Stimulated activated CD8-positive, alpha-beta memory T cell treated with anti-CD3 and anti-CD28 coated beads, Interleukin-2, amount 100 ng/mL, for 1 hour (primary cell): ENCODE measurements at regions not wholly inside any gene's neighbourhood (a gene's known extent, or its start where the extent isn't known, plus 50 kb on each side); places are given as distances from the start of the nearest gene placed in this dataset.

Experiments used
- DNase-seq, 2 donors: peaks; one replicate each; pipeline ENCODE4 v3.0.0-alpha.2; 2020; ENCODE audit warnings: low read depth in 2 of 2

DNA sequence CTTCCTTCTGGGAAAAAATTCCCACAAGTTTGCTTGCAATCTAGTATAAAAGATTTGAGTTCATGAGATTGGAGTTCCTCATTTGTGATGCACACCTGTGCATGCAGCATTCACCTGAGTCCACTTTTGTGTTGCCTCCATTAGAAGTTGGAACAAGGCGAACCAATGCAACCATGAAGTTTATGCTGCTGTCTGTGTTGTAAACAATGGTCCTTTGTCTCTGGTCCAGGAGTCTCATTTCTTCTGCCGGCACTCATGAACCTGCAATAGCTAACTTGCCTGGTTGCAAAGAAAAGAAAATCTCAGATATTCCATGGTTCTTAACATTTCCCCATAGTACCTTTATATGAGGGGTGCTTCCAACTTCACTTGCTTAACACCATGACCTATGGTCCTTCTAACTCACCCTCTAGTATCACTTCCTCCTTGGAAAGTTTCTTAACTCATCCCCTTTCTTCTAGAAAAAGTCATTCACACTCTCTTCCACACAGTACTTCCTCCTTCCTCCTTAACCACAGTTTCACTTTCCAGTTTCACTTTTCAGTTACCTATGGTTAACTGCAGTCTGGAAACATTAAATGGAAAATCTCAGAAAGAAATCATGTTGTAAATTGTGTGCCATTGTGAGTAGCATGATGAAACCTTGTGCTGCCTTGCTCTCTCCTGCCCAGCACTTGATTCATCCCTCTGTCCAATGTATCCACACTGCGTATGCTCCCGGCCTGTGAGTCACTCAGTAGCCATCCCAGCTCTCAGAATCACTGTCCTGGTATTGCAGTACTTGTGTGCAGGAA is 128.8 kb upstream of the TRIB2 start:
- DNase-seq: no peak

DNA sequence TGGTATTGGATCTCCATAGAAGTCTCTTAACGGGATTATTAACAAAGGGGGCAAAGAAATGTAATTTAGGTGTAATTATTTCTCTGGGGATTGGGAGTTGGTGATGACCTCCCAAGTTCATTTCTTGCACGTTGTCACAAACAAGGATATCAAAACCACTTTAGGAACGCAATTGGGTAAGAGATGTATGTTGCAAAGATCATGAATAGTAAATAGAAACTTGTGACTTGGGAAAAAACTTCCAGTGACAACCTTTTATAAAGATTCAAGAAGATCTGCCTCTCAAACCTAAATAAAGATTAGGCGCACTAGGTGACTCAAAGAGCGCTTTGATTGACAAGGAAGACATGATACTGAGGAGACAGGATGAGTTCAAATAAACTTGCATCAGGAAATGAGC is 127.8 kb upstream of the TRIB2 start:
- no peak for DNase-seq

DNA sequence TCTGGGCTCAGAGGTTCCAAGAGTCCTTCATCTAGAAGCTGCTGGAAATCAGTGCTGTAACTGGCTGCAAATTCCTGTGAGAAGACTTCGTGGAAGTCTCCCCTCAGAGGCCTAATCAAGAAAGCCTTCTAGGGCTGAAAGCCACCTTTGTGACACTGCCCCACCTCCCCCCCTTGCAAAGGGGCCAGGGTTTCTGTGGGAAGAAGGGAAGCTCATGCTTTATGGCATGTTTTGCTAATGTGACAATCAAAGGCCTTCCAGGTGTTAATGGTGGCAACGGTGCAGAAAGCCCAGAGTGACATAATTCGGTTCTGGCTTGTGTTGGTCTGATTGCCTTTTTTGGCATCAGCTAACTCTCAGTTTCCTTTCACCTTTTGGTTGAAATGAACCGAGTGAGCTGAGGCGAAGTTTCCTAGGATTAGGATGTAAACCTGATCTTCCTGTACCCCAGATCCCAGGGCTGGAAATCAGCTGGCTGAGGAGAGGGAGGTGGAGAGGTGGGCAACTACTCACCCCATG is 126.9 kb upstream of the TRIB2 start:
- DNase-seq: no peak

GRCh38 chr2:12592296-12592695 is 124.4 kb upstream of the TRIB2 start:
- no peak for DNase-seq

DNA sequence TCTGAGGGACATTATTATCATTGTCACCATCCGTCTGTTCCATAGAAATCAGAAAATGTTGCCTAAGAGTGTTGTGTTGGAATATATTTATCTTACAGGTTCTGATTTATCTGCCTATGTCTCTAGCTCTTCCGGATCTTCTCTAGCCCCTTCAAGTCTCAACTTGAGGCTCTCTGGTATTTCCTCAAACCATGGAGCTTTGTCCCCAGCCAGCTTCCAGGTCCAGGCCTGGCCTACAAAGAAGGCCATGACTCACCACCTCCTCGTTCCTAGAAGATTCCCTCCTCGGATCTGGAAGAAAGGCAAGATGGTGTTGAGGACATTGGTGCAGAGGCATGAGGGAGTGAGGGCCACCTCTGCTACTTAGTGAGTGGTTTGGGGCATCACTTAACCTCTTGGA is 122.1 kb upstream of the TRIB2 start:
- DNase-seq: no peak

DNA sequence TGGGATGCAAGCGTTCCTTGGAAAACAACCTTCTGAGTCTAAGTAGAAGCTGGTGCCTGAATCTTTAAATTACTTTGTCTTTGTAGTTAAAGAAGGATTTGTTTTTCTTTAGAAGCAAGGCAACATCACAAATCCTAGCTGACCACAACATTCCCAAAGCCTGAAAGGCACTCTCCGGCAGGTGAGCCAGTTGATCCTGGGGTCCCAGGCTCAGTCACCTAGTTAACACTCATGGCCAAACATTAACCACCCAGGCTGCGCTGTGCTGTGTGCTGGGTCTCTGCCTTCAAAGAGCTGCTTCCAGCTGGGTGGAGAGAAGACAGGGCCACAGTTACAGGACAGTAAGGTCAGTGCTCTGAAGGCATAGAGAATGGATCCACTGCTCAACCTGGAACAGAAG is 120.0 kb upstream of the TRIB2 start:
- no peak for DNase-seq

DNA sequence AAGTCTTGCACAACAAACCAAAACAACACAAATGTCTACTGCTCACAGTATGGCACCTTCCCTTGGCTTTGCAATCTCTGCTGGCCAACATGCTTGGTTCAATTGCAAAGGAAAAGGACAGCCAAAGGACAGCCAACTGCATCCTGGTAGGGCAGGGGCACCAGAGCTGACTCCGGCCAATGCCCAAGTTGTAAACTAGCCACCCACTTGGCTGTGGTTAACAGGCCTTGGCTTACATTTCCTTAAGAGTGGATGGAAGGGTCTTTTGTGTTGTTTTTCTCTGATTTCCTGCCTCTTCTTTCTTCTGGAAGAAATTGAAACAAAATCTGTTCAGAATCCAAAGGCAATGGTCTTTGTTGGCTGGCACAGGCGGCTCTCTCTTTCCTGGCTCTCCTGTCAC is 119.1 kb upstream of the TRIB2 start:
- no peak for DNase-seq

GRCh38 chr2:12602661-12603060 is 114.1 kb upstream of the TRIB2 start:
- DNase-seq: no peak

GRCh38 chr2:12603781-12604295 is 112.9 kb upstream of the TRIB2 start:
- no peak for DNase-seq

DNA sequence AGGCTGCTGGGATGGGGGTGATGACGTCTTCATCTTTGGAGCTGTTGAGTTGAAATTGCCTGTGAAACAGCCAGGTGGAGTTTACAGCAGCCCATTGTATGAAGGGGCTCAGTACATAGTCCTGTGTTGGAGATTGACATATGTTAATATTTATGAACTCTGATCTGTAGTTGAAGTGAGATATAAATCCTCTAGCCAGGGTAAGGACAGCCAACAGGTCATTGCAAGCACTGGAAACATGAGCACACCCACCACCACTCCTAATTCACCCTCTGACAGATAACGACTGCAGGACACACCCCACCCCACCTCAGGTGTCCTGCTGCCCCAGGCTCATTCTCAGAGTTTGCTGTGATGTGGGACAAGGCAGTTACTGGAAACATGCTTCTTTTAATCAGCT is 112.4 kb upstream of the TRIB2 start:
- no peak for DNase-seq

DNA sequence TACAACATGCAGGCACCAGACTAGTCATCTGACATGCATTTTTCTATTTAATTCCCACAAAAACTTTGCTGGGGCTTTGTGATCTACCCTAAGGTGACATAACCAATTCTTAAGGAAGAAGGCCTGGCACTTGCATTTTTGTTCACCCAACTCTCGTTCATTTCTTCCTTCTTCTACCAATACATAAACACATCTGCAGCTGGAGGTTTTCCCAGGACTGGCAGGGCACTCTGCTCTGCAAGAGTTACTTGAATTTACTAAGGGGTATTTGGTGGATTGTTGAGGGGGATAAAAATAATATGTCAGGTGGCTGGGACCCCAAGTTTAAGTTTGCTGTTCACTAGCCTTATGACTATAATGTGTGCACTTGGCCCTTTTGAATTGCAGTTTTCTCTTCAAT is 111.4 kb upstream of the TRIB2 start:
- no peak for DNase-seq

- DNase-seq: no peak
Measured at GRCh38 chr2:12605936-12606335, 110.8 kb upstream of the TRIB2 start.

DNA sequence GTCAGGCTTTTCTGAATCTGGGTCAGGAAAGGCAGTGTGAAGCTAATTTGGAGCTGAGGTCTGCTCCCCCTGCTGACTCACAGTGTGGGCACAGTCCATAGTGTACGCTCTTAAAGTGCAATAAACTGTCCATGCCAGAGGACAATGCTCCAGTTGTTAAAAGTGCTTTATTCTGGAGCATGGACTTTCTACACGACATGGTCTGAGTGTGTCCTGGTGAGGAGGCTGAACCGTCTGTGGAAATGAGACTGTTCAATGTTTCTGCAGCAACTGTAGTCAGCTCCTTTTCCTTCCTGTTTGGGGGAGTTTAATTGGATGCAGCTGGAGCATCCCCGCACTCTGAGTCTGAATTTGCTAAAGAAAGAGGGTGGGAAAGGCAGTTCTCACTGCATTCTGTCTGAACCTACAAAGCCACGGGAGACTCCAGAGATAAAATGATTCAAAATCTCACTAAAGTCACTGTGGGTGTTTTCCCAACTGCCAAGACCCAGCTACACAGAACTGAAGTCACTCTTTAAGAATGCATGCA is 110.2 kb upstream of the TRIB2 start:
- DNase-seq: no peak

DNA sequence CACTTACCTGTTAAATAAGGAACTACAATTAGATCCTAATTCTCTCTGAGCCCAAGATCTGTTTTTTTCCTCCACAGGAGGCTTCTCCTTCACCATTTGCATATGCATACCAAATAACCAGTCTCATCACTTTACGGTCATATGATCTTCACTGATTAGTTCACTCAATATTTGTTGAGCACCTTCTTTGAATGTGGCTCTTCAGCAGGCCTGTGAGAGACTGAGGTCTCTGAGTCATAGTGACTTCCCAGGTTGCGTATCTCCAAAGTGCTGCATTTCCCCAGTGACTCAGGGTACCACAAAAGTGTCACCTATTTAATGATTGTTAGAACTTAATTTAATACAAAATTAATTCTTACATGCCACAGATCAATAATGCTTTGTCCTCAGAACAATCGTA is 108.8 kb upstream of the TRIB2 start:
- no peak for DNase-seq

GRCh38 chr2:12610314-12610713 is 106.4 kb upstream of the TRIB2 start:
- no peak for DNase-seq

- DNase-seq: no peak
Measured at GRCh38 chr2:12612168-12612567, 104.6 kb upstream of the TRIB2 start.

DNA sequence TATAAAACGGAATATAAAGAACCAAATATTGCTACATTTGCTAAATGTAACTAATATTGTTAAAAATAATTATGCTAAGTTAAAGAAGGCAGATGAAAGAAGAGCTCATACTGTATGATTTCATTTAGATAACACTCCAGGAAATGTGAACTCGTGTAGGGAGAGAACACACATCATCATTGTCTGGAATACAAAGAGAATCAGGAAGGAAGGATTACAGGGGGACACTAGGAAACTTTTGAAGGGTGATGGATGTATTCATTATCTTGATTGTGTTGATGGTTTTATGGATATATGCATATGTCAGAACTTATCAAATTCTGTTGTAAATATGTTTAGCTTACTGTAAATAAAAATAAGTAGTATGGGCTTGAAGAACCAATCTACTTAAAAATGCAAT is 104.1 kb upstream of the TRIB2 start:
- DNase-seq: no peak

GRCh38 chr2:12613137-12613835 is 103.5 kb upstream of the TRIB2 start:
- no peak for DNase-seq

GRCh38 chr2:12615509-12615908 is 101.2 kb upstream of the TRIB2 start:
- no peak for DNase-seq

DNA sequence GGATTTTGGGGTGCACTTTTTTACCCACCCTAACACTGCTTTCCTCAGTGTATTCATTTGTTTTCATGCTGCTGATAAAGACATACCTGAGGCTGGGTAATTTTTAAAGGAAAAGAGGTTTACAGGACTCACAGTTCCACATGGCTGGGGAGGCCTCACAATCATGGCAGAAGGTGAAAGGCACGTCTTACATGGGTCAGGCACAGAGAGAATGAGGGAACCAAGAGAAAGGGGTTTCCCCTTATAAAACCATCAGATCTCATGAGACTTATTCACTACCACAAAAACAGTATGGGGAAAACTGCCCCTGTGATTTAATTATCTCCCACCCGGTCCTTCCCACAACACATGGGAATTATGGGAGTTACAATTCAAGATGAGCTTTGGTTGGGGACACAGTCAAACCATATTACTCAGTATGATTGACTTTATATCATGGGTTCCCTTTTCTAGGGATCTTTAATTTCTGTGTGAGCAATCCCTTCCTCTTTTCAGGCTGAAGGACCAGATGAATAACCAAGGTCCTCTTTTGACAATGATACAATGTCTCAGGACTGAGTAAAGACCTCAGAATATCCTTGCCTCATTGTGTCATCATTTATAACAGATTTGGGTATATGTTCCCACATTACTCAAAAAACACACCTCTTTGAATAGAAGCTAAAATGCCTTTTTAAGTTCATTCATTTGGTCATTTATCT is 100.1 kb upstream of the TRIB2 start:
- no peak for DNase-seq

DNA sequence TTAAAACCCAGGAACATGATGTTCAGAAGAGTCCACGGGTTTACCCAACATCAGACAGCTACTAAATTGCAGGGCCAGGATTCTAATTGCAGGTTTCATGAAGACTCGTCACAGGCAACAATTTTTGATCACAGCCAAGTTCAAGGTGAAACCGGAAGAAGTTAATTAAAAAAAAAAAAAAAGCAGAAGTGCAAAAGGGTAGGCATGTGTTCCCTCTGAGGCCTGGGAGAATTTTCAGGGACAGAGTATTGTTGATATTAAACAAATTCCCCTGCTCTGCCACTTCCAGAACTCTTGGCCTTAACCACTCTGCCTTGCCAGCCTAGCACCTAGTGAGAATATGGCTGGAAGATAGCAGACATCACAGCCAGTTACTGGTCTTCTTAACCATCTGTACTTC is 99.4 kb upstream of the TRIB2 start:
- no peak for DNase-seq

DNA sequence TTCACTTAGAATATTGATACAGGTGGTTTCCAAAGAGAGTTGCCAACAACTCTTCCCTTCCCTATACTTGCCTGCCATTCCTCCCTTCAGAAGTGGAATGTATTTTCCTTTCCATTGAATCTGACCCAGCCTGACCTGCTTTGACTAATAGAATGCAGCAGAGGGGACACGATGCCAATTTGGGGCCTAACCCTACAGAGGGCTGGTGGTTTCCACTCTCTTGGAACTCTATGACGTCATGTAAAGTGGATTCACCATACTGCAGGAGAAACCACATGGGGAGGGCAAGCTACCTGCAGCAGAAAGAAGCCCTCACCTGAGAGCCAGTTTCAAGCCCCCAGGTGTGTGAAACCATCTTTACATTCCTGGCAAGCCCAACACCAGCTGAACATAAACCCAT is 98.9 kb upstream of the TRIB2 start:
- no peak for DNase-seq
